H7 (cell line): ENCODE measurements at regions not wholly inside any gene's neighbourhood (a gene's known extent, or its start where the extent isn't known, plus 50 kb on each side); places are given as distances from the start of the nearest gene placed in this dataset.
"Not testable (repeated sequence)": the region's sequence is repeated elsewhere in the genome, so short reads cannot be mapped to it uniquely, and the experiment has no call there.

ENCODE experiments used
- DNase-seq: peaks from one replicate; pipeline ENCODE4 v3.0.0; 2012
- H3K27me3 ChIP-seq: 2 replicates; pipeline ENCODE4 v1.6.0; 2011; ENCODE audit warnings: mild to moderate bottlenecking, low read length; ENCODE audit not compliant: control insufficient read depth, insufficient read depth
- H3K36me3 ChIP-seq: replicated peaks from 2 replicates; pipeline ENCODE4 v1.5.1; 2011; ENCODE audit warnings: low read length; ENCODE audit not compliant: control insufficient read depth, insufficient read depth
- H3K4me3 ChIP-seq: 2 replicates; pipeline ENCODE4 v1.5.1; 2011; ENCODE audit warnings: low read depth, mild to moderate bottlenecking, control low read depth, low read length, moderate library complexity; ENCODE audit not compliant: insufficient read depth

- H3K36me3 ChIP-seq = no peaks in the 10 kb centered on the region
- DNase-seq = no peak
- H3K27me3 ChIP-seq = no peaks in the 10 kb centered on the region
- no peak overlapping the region for H3K4me3 ChIP-seq
Measured at GRCh38 chr5:124981901-124982300, 235.5 kb upstream of the ZNF608 start.

GRCh38 chr5:124986170-124986569 lies 239.7 kb upstream of the ZNF608 start:
- DNase-seq = no peak
- Histone ChIP-seq H3K4me3 (no peak overlapping the region), H3K36me3 (no peaks in the 10 kb centered on the region), H3K27me3 (no peaks in the 10 kb centered on the region)

DNA sequence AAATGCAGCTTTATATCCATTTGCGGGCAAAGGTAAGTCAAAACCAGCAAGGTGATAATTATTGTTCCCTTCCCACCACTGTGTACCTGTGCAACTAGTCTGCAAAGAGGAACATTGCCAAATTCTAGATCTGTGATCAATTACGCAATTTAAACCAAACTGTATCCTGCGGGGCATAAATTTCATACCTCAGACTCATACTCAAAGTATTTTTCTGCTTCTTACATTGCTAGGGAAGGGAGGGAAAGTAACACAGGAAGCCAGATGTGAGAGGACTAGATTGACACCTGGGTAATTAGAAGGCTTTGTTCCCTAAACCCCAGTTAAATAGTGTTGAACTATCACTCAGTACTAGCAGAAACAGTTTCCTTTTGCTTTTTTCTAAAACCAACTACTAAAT lies 240.2 kb upstream of the ZNF608 start:
- H3K36me3 ChIP-seq = no peaks in the 10 kb centered on the region
- DNase-seq = no peak
- H3K27me3 ChIP-seq = no peaks in the 10 kb centered on the region
- no peak overlapping the region for H3K4me3 ChIP-seq

GRCh38 chr5:124987786-124988185 lies 241.3 kb upstream of the ZNF608 start:
- H3K36me3 ChIP-seq, DNase-seq, H3K4me3 ChIP-seq, H3K27me3 ChIP-seq: not testable (repeated sequence)

- Histone ChIP-seq H3K4me3 (no peak overlapping the region), H3K27me3 (no peaks in the 10 kb centered on the region), H3K36me3 (no peaks in the 10 kb centered on the region)
- DNase-seq = no peak
Measured at GRCh38 chr5:124990723-124991122, 244.3 kb upstream of the ZNF608 start.

DNA sequence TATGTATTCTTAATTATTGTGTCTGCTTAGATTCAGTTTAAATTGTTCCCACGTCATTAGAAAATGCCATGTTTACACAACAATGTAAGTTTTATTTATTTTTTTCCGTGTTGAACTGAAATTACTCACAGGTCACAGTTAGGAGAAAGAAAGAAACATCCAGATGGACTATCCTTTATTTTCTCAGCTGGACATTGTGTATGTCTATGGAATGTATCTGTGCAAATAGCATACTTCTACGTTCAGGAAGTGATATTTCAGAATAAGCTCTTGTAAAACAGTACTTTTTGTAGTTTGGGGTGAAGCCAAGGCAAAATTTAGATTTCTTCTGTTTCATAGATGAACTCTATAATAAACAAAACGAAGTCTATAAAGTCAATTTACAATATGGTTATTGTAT lies 249.0 kb upstream of the ZNF608 start:
- Histone ChIP-seq H3K36me3 (no peaks in the 10 kb centered on the region), H3K4me3 (no peak overlapping the region), H3K27me3 (no peaks in the 10 kb centered on the region)
- DNase-seq = no peak

DNA sequence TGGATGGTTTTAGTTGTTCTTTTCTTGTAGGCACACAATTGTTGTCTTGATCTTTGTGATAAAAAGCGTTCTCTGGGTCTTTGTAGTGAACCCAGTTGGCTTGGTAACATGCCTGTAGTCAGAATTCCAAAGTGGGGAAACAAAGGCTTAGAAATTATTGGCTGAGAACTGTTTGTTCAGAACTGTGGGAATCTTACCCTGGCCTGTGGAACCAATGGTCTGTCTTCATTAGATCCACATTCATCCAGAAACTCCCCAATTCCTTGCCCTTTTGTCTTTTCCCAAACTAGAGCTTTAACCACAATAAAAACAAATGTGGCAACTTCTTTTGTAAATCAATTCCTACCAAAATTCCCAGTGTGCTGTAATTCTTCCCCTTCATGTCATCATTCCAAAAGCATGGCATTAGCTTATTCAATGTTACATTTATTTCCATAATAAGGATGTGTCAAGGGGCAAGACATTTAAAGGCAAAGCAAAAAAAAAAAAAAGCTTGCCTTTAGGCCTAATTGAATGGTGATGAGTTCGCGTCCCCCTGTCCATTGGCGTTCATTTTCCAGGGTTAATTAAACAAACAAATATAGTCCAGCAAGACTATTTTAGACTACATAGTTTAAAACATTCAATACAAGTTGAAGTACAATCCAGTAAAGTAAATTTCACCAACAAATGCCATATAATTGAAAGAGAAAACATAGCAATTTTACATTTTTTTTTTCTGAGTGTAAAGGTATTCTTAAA lies 249.8 kb upstream of the ZNF608 start:
- Histone ChIP-seq H3K36me3 (no peaks in the 10 kb centered on the region), H3K4me3 (no peak overlapping the region), H3K27me3 (no peaks in the 10 kb centered on the region)
- DNase-seq = no peak

DNA sequence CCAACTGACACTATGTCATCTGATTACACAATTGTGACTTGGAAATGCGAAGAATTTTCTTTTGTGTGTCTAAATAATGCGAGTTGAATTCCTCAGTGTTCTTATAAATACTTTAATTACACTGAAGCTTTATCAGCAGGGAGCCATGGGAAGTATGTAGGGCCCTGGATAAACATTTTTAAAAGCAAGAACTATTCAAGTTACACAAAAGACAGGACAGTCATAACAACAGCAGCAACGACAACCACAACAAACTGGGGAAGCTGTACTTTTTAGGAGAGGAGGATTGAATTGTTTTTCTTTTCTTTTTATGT lies 250.3 kb upstream of the ZNF608 start:
- Histone ChIP-seq H3K27me3 (no peaks in the 10 kb centered on the region), H3K36me3 (no peaks in the 10 kb centered on the region), H3K4me3 (no peak overlapping the region)
- DNase-seq = no peak

GRCh38 chr5:124997186-124997893 lies 250.9 kb upstream of the ZNF608 start:
- no peak for DNase-seq
- Histone ChIP-seq H3K4me3 (no peak overlapping the region), H3K36me3 (no peaks in the 10 kb centered on the region), H3K27me3 (no peaks in the 10 kb centered on the region)

- Histone ChIP-seq H3K27me3 (no peaks in the 10 kb centered on the region), H3K4me3 (no peak overlapping the region), H3K36me3 (no peaks in the 10 kb centered on the region)
- DNase-seq = no peak
Measured at GRCh38 chr5:124998520-124998919, 252.1 kb upstream of the ZNF608 start.

DNA sequence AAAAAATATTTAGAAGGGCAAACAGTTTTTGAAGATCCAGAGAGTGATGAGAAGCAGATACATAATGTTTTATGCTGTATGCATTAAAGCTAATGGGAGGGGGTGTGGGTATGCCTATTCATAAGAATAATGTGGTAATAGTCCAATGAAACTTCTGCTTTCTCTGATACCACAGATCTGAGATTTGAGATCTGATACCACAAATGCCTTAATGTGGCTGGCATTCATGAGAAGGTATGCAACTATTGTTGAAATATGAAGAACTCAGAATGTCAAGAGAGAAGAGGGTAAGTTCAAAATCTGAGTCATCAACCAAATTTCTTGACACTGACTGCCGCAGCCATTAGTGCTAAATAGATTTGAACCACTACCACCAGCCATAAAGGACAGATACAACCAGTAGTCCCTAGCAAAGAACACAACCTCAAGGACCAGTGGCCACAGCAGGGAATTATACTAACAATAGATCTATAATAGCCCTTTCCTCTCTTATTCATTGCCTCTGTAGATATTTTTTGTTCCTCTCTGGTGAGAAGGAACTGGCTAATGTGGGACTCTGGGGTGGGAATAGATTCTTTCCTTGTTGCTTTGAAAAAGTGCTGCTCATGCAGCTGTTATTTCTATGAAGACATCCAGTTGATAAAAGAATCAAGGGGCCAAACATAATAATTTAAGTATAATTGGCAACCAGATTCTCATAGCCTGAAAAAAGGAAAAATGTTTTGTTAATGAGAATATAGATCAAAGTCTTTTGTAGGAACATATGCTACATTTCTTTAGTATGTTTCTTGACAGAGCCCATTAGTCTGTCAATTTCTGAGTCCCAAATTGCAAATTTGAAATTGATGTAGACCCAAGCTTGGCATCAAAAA lies 256.5 kb upstream of the ZNF608 start:
- Histone ChIP-seq H3K27me3 (no peaks in the 10 kb centered on the region), H3K4me3 (no peak overlapping the region), H3K36me3 (no peaks in the 10 kb centered on the region)
- DNase-seq = no peak

DNA sequence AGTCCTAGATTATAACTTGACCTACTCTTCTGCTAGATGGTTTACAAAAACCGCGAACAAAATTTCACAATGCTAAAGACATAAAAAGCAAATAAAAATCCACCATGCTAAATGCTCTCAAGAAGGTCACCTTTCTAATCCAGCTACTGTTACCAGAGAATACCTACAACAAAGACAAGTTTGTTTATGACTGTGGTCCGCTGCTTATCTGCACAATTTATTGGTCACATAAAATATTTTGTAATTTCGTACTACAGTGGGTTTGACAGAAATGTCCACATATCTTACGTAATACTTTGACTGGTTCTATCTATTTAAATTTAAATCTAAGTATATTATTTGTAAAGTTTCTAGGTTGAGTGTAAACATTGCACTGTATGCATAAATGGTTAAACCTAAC lies 257.6 kb upstream of the ZNF608 start:
- no peaks in the 10 kb centered on the region for H3K27me3 ChIP-seq
- H3K4me3 ChIP-seq = no peak overlapping the region
- H3K36me3 ChIP-seq = no peaks in the 10 kb centered on the region
- no peak for DNase-seq

- no peak for DNase-seq
- H3K27me3 ChIP-seq = no peaks in the 10 kb centered on the region
- H3K4me3 ChIP-seq = no peak overlapping the region
- H3K36me3 ChIP-seq = no peaks in the 10 kb centered on the region
Measured at GRCh38 chr5:125005266-125005665, 258.8 kb upstream of the ZNF608 start.

DNA sequence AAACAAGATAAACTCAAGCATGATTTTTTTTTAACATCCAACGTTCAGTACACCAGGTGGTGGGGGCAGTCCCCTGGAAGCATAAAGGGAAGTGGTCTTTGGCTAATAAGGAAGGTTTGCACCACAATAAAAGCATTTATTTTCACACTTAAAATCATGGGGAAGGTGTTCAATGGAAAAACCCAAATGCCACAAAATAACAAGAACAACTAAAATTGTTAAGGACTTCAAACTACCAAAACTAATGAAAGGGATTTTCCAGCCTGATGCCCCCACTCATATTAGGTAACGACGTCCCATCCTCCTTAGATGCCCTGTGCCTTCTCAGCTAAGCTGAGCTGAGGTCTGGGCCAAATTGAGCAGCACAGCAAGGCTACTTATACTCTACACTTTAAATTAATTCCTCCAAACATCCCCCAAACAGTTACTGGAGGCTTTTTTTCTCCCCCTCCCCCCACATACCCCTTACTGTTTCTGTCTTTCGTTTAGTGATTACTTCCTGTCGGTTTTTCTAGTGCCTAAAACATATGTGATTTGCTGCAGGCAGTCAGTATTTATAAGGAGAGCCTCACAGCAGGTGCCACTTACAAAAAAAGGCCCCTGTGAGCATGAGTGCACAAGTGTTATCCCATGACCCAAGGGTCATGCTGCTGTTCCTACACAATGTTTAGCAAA lies 259.7 kb upstream of the ZNF608 start:
- Histone ChIP-seq H3K36me3 (no peaks in the 10 kb centered on the region), H3K4me3 (no peak overlapping the region), H3K27me3 (no peaks in the 10 kb centered on the region)
- no peak for DNase-seq
